Posterior vena cava (tissue), 2 donors: ENCODE measurements at regions not wholly inside any gene's neighbourhood (a gene's known extent, or its start where the extent isn't known, plus 50 kb on each side); places are given as distances from the start of the nearest gene placed in this dataset.

Experiments
- DNase-seq: peaks from one replicate; pipeline ENCODE4 v3.0.0-alpha.2; 2020; ENCODE audit warnings: low spot score
- intact Hi-C, 2 donors: fragments of 100-400 bp; cut with DNase I; formaldehyde crosslinking; loops; one replicate each; pipeline versions ENCODE4 v1.14.1 to v1.14.2; 2022 to 2023
- donor health status: DM: yes; HTN: yes; CAD: no.
- donor health status: DM: yes; HTN: yes; CAD: no.

DNA sequence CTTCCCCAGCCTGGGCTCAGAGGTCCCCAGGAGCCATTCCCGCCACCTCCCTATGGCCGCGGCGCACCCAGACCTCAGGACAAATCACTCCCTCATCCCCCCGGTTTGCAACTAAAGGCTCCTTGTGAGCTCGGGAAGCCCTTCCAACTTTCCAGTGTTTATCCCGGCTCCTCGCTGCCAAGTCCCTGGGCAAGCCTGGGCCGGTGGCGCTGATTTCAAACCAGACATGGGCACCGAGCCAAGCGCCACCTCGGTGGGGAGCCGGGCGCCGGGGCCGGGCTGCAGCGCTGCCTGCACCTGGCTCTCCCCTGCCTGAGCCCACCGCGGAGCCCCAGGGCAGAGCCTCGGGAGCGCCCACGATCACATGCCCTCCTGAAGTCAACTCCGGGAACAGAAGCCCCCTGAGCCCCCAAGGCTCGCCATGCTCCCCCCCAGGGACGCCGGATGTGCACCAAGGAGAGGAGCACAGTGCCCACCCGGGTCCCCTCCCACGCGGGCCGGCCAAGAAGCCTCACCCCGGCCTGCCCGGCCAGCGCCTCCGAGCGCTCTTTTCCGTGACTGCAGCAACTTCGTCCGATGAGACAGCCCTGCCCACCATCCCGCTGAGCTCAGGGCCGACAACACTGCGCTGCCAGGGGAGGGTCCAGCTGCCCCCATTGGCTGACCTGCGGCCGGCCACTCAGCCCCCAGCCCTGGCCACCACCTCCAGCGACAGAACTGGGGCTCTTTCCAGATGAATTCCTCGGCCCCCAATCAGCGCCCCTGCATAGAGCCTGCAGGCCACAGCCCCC, 50.0 kb downstream of the NCOR2 start:
- intact Hi-C loops: loop anchor here in 1 of 2 donors (5.0 kb wide), 2 partner anchors 50 to 60 kb away; partner anchors contain the start of gene NCOR2
- no peak for DNase-seq

DNA sequence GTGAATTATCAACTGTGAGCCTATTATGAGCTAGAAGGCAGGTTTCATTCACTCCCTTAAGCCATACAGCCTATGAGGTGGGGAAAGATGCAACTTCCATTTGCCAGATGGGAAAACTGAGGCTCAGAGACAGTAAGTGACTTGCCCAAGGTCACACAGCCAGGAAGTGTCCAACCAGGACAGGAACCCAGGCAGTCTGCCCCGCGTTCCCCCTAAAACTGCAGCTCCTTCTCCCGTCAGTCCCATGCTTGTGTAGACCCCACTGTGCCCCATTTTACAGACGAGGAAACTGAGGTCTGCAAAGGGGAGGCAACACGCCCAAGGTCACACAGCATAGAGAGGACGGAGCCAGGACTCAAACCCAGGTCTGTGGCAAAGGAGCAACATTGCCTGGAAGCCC, 50.6 kb downstream of the NCOR2 start:
- intact Hi-C loops: loop anchor here in 1 of 2 donors (5.0 kb wide), 2 partner anchors 50 to 60 kb away; partner anchors contain the start of gene NCOR2
- DNase-seq: no peak

DNA sequence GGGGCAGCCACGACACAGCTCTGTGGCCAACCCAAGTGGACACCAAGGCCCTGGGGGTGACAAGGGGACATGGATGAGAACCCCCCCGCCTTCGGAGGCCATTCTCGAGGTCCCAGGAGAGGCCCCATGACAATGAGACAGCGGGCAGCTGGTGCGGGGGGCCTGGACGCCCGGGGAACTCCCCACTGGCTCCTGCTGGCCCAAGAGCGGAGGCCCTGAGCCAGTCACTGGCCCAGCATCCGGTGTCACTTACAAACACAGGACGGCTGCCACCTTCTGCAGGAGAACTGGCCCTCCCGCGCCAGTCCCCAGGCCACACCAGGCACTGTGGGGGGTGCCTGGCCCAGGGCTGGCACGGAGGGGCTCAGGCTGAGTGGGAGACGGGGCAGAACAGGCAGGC, 51.4 kb downstream of the NCOR2 start:
- DNase-seq: no peak
- intact Hi-C loops: loop anchor here in 1 of 2 donors (5.0 kb wide), 2 partner anchors 51 to 59 kb away; partner anchors contain the start of gene NCOR2

DNA sequence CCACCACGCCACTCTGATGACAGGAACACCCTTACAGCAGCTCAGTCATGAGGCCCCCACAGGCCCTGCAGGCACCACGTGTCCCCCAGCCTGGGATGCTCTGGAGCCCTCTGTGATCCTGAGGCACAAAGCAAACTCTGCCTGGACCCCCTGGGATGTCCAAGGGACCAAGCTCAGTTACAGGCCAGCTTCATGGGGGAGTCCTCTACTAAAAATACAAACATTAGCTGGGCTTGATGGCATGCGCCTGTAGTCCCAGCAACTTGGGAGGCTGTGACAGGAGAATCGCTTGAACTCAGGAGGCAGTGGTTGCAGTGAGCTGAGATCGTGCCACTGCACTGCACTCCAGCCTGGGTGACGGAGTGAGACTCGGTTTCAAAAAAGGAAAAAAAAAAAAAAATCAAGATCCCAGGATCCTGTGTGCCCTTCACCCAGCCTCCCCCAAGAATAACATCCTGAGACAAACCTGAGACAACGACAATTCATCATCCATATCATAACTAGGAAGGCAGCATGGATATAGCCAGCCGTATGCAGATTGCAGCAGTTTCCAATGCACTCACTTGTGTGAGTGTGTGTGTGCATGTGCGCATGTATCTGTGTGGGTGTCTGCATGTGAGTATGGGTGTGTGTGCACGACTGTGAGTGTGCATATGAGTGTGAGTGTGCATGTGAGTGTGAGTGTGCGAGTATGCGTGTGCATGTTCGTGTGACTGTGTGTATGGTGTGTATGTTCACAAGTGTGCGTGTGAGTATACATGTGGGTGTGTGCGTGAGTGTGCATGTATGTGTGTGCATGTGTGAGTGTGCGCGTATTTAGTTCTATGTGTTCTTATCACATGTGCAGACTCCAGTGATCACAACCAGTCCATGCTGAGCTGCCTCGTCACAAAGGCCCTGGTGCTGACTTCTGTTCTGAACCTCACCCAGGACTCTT, 52.1 kb downstream of the NCOR2 start:
- no peak for DNase-seq
- intact Hi-C loops: loop anchor here in 1 of 2 donors (5.0 kb wide), 2 partner anchors 52 to 58 kb away; partner anchors contain the start of gene NCOR2

DNA sequence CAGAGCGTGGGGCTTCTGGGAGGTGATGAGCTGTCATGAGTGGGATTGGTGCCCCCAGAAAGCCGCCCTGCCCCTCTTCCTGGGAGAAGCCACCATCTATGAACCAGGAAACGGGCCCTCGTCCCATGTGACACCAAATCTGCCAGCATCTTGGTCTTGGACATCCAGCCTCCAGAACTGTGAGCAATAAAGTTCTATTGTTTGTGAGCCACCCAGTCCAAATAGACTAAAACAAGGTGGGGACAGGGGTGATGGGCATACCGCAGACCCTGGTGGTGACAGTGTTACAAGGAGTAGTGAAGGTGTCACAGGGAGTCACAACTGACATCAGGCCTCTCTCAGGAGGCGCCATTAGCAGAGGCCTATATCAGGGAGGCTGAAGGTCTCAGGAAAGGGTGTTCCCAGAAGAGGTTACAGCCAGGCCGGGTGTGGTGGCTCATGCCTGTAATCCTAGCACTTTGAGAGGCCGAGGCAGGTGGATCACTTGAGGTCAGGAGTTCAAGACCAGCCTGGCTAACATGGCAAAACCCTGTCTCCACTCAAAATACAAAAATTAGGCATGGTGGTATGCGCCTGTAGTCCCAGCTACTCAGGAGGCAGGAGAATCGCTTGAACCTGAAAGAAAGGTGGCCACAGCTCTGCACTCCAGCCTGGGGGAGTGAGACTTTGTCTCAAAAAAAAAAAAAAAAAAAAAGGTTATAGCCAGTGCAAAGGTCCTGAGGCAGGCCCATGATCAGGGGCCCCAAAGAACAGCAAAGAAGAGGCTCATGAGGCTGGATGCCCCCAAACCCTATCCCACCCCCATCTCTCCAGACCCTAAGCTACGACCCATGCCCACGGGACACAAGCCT, 53.0 kb downstream of the NCOR2 start:
- intact Hi-C loops: no loop called here
- no peak for DNase-seq

DNA sequence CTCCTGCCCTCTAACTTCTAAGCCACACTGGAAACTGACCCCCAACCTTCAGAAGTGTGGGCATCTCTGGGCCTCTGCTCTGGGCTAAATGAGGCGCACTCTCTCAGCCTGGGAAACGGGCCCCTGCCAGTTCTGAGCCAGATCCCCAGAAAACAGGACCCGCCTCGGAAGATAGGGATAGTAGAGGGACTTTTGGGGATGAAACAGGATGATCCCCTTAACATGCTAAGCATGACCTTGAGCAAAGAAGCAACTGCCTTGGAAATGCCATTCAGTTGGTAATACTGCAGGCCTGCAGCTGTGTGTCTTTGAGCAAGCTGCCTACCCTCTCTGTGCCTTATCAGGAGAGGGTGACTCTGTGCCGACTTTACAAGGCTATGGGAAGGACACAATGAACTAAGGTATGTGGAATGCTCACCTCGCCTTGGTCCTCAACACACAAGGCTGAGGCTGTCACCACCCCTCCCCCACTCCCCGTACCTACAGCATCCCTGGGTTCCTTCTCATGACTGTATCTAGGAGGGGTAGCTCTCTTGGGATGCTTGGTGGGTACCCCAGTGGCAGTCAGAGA, 54.0 kb downstream of the NCOR2 start:
- DNase-seq: no peak
- intact Hi-C loops: no loop called here

DNA sequence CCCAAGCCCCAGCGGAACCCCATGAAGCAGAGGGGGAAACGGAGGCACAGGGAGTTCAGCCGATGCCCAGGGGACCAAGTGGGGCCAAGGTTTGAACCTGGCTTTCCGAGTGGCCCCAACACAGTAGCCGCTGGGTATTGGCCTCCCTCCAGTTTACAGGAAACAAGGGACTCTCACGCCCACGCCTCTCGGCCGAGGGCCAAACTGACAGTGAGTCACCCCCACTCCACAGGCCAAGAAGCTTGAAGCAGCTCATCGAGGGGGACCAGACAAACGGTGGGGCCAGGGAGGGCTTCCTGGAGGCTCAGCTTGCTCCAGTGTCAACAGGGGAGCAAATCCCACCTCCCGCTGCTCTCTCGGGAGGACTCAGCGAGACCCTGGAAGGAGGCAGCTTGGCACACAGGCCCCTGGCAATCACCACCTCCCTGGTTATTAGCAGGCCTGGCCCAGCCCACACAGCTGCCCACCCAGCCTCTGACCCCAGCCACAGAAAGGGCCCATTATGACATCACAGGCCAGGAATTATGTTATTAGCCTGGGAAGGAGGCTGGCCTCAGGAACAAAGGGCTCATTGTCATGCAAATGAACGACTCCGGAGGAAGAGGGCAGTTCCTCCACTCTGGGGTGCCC, 54.6 kb downstream of the NCOR2 start:
- intact Hi-C loops: no loop called here
- peak; percentile 96 for DNase-seq

DNA sequence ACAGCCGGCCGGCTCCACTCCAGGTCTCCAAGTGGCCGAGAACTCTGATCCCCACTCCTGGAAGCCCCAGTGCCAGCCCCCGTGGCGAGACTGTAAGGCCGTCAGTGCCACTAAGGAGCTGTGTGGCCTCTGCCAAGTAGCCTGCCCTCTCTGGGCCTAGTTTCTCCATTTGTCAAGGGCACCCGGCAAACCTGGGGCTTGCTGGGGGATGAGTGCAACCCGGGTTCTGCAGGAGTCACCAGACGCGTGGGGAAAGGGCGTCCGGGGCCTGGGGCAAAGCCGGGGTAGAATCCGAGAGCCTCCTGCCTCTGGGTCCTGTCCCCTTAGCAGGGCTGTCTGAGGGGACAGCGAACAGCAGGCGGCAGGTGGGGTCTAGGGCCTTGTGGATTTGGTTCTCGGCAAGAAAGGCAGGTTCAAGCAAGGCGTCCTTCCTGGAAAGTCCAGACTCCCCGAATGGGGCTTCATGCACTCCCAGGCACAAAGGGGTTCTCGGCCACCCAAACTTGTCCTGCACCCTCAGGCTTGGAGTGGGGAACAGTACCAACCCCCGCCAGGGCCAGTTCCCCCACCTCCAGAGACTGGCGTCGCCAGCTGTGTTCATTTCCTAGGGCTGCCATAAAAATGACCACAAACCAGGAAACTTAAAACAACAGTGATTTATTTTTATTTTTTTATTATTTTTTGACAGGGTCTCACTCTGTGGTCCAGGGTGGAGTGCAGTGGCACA, 56.0 kb downstream of the NCOR2 start:
- DNase-seq: no peak
- intact Hi-C loops: no loop called here

DNA sequence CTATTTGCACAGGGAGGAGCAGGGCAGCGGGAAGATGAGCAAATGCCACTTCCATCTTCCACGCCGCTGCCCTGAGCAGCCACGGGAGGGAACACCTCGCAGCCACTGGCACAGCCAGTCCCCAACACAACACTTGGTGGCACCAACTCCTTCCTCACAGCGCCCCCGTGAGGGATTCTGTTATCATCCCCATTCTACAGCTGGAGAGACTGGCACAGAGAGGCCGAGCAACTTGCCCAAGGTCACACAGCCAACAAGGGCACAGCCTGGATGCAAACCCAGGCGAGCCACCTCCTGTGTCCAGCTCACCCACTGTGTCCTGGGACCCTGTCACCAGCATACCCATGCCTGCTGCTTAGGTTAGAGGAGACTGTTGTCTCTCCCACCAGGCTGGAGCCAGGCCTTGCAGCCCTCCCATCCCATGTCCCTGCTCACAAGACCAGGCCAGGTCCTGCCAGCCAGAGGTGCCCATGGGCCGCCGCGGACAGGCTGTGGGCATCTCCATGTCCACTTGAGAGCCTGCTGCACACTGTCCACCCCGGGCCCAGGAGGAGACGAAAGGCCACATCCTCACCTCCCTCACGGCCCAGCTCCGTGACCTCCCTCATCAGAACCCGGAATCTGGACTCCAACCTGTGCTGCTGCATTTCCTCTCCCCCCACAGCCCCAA, 57.0 kb downstream of the NCOR2 start:
- intact Hi-C loops: no loop called here
- no peak for DNase-seq

DNA sequence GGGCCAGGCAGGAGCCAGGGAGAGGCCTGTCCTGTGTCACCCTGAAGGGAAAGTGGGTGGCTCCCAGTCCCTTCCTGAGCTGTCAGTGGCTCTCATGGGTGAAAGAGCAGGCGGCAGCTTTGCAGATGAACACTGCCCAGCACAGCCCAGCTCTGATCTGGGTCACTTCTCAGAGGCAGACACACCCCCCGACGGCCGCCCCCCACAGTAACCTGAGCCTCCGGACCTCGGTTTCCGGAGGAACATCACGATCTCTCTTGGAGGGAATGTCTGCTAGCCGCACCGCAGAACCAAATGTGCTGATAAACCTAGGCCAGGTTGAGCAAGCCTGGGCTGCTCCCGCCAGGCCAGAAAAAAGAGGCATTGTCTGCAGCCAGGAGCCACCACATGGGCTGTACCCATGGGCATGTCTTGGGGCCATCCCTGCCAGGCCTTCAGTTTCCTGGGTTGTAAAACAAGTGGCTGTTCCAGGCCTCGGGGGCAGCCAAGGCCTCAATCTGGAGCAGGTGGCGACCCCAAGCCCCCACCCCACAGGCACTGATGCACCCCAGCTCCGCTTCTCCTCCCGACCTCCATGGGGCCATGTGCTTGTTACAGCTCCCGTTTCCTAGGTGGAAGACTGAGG, 57.6 kb downstream of the NCOR2 start:
- intact Hi-C loops: no loop called here
- DNase-seq: peak; percentile 88

DNA sequence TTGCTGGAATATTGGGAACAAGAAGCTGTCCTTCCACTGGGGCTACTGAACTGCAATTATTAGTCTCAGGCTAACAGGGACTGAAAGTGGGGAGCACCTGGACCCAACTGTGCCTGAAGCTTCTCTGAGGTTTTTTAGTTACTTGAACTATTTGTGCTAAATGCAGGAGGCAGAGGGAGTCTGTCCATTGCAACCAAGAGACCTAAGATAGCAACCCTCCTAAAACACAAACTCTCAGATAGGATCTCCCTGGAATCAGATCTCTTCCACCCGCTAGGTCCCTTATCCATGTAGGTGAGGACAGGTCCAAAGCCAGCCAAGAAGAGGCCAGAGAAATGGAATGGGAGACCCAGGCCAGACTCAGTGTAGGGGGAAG, 58.1 kb downstream of the NCOR2 start:
- no peak for DNase-seq
- intact Hi-C loops: no loop called here

DNA sequence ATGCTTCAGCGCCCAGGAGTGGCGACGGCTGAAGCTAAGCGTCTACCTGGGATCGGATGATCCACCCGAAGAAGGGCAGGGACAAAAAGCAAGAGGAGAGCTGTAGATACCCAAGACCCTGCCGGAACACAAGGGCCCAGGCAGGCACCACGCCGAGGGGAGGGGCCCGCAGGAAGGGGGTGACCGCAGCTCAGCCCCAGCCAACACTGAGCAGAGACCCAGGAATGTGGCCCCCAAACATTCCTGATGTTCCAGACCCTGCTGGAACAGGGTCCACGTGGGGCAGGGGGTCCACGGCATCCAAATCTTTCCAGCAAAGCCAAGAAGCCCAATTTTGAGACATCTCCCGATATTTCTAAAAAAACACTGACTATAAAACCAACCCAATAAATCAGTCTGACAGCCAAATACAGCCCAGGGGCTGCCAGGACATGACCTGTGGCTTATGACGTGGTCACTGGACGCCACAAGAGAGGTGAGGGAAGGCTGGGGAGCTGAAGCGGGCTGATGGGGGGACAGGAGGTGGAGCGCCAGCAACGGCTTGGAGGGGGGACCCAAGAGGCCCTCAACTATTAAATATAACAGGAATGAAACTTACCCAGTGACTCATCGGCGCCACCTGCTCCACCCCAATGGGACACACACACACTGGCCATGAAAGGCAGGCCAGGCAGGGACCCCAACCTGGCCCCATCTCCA, 58.9 kb downstream of the NCOR2 start:
- no peak for DNase-seq
- intact Hi-C loops: no loop called here

DNA sequence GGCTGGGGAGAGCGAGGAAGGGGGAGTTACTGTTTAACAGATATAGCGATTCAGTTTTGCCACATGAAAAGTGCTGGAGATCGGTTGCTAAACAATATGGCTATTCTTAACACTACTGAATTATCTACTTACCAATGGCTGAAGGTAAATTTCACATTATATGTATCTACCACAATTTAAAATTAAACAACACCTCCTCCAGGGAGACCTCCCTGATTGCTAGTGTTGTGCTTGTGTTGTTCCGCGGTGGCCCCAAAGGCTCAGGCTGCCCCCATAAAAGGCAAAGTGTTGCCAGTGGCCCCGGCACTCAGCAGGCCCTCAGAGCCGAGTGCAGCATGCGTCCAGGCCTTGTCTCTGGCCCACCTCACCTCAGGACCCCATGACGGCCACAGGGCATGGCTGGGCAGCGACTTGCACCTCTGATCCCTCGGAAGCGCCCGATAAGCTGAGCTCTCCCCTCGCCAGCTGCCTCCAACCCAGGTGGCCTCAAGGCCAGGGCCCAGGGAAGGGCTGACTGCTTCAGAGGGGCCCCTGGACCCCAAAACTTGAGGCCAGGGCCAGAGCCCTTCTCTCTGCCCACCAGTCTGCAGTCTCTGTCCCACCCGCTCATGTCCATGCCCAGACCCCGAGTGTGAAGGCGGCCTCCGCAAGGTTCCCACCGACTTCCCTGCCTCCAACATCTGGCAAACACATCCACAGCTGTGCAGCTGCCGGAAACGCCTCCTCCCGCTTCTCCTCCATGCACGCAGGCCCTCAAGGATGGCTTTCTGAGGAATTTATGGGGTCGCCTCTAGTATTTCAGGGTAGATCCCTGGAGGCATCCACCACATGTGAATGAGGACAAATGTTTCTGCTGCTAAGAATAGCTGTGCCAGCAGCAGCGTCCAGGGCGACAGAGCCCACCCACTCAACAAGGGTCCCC, 60.0 kb downstream of the NCOR2 start:
- intact Hi-C loops: no loop called here
- DNase-seq: no peak

DNA sequence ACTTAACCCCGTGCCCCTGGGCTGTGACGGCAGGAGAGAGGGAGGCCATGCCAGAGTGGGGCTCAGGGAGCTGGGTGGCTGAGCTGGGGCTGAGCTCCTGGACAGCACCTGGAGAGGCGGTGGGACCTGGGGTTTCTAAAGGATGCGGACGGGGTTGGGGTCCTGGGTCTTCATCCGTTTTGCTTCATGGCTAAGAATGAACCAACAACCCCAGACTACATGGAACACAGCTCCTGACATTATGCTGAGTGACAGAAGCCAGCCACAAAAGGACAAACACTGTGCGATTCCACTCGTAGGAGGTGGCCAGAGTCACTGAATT, 60.6 kb downstream of the NCOR2 start:
- no peak for DNase-seq
- intact Hi-C loops: no loop called here

DNA sequence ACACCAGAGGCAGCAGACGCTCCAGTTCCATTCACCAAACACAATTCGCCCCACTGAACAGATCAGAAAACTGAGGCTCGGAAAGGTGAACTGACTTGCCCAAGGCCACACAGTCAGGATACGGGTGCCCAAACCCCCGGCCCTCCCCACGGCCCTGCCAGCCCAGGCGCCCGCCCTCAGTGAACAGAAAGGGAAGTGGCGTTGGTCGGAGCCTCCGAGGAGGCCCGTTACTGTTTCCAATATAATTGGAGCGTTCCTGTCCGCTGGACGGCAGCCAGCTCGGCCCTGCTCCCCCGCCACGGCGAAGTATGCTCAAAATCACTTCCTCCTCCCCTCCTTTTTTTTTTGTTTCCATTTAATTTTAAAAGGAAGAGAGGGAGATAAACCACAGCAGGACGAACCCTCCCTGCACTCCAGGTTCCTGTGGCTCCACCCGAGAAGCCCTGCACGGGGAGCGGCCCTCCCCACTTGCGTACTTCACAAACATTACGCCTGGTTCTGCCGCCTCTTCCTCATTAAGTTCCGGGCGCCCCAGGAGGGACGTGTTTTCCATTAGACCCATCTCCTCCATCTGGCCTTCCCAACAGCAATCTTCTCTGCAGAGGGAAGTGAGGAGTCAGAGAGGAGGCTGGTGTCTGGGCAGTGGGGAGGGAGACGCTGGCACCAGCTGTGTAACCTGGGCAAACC, 61.1 kb downstream of the NCOR2 start:
- intact Hi-C loops: no loop called here
- DNase-seq: peak; percentile 95
